Stimulated activated effector memory CD8-positive, alpha-beta T cell treated with anti-CD3 and anti-CD28 coated beads, Interleukin-12 subunit alpha, Interleukin-12 subunit beta, amount 100 ng/mL, for 72 hours (primary cell): ENCODE measurements at regions not wholly inside any gene's neighbourhood (a gene's known extent, or its start where the extent isn't known, plus 50 kb on each side); places are given as distances from the start of the nearest gene placed in this dataset.
"Not testable (repeated sequence)": the region's sequence is repeated elsewhere in the genome, so short reads cannot be mapped to it uniquely, and the experiment has no call there.

ENCODE experiments used
- ATAC-seq: fragments of 150-1000 bp; cut with Tn5 transposase; 2 replicates; pipeline ENCODE4 v1.10.0; 2021
- DNase-seq, 2 donors: peaks; one replicate each; pipeline ENCODE4 v3.0.0; 2021 to 2022; ENCODE audit warnings: low spot score in 2 of 2
- H3K27ac Mint-ChIP-seq: one replicate; pipeline ENCODE4 v1.8.0; 2022; ENCODE audit warnings: mild to moderate bottlenecking, mixed read lengths
- H3K36me3 Mint-ChIP-seq: one replicate; pipeline ENCODE4 v1.8.0; 2022; ENCODE audit warnings: mild to moderate bottlenecking, mixed read lengths
- H3K4me1 Mint-ChIP-seq: one replicate; pipeline ENCODE4 v1.8.0; 2022; ENCODE audit warnings: mixed read lengths
- H3K4me3 Mint-ChIP-seq: one replicate; pipeline ENCODE4 v1.8.0; 2022; ENCODE audit warnings: mild to moderate bottlenecking, mixed read lengths
- H3K9me3 Mint-ChIP-seq: one replicate; pipeline ENCODE4 v1.8.0; 2022; ENCODE audit warnings: mixed read lengths

- Mint-ChIP-seq H3K9me3 (no peaks in the 10 kb centered on the region), H3K4me3 (no peak overlapping the region), H3K27ac (no peak overlapping the region), H3K4me1 (no peaks in the 10 kb centered on the region), H3K36me3 (no peaks in the 10 kb centered on the region)
- ATAC-seq (no peak), DNase-seq (no peak)
Observed at GRCh38 chr12:5309654-5310053, 122.3 kb upstream of the NTF3 start.

GRCh38 chr12:5310151-5310550 is 121.8 kb upstream of the NTF3 start:
- no peak for ATAC-seq
- Mint-ChIP-seq H3K4me1 (no peaks in the 10 kb centered on the region), H3K27ac (no peak overlapping the region), H3K4me3 (no peak overlapping the region), H3K9me3 (no peaks in the 10 kb centered on the region), H3K36me3 (no peaks in the 10 kb centered on the region)
- no peak for DNase-seq

GRCh38 chr12:5317556-5317955 is 114.4 kb upstream of the NTF3 start:
- Mint-ChIP-seq H3K4me1 (no peaks in the 10 kb centered on the region), H3K36me3 (no peaks in the 10 kb centered on the region), H3K9me3 (no peaks in the 10 kb centered on the region), H3K27ac (no peak overlapping the region), H3K4me3 (no peak overlapping the region)
- ATAC-seq (no peak), DNase-seq (no peak)

GRCh38 chr12:5318874-5319273 is 113.0 kb upstream of the NTF3 start:
- Mint-ChIP-seq H3K9me3 (peaks cover 4% of the 10 kb centered on the region), H3K4me1 (no peaks in the 10 kb centered on the region), H3K36me3 (no peaks in the 10 kb centered on the region), H3K27ac (no peak overlapping the region), H3K4me3 (no peak overlapping the region)
- DNase-seq (no peak), ATAC-seq (no peak)

GRCh38 chr12:5328669-5329517 is 103.0 kb upstream of the NTF3 start:
- Mint-ChIP-seq H3K4me1 (no peaks in the 10 kb centered on the region), H3K9me3 (peaks cover 11% of the 10 kb centered on the region), H3K36me3 (no peaks in the 10 kb centered on the region), H3K4me3 (no peak overlapping the region), H3K27ac (no peak overlapping the region)
- ATAC-seq (no peak), DNase-seq (no peak)

- Mint-ChIP-seq H3K27ac (no peak overlapping the region), H3K4me1 (no peaks in the 10 kb centered on the region), H3K9me3 (no peaks in the 10 kb centered on the region), H3K4me3 (no peak overlapping the region), H3K36me3 (no peaks in the 10 kb centered on the region)
- DNase-seq (no peak), ATAC-seq (no peak)
Observed at GRCh38 chr12:5332551-5332950, 99.4 kb upstream of the NTF3 start.

GRCh38 chr12:5333096-5333495 is 98.8 kb upstream of the NTF3 start:
- no peak overlapping the region for H3K4me3 Mint-ChIP-seq
- no peaks in the 10 kb centered on the region for H3K9me3 Mint-ChIP-seq
- H3K36me3 Mint-ChIP-seq, result no peaks in the 10 kb centered on the region
- ATAC-seq (no peak), DNase-seq (no peak)
- H3K27ac Mint-ChIP-seq, result no peak overlapping the region
- no peaks in the 10 kb centered on the region for H3K4me1 Mint-ChIP-seq

GRCh38 chr12:5335069-5335468 is 96.8 kb upstream of the NTF3 start:
- no peak overlapping the region for H3K27ac Mint-ChIP-seq
- no peaks in the 10 kb centered on the region for H3K36me3 Mint-ChIP-seq

GRCh38 chr12:5341086-5341485 is 90.8 kb upstream of the NTF3 start:
- DNase-seq, H3K4me1 Mint-ChIP-seq, H3K36me3 Mint-ChIP-seq, H3K9me3 Mint-ChIP-seq, H3K4me3 Mint-ChIP-seq, ATAC-seq, H3K27ac Mint-ChIP-seq: not testable (repeated sequence)

More at GRCh38 chr12:5335069-5335468, 96.8 kb upstream of the NTF3 start:
- DNase-seq (no peak), ATAC-seq (no peak)
- no peaks in the 10 kb centered on the region for H3K4me1 Mint-ChIP-seq
- H3K9me3 Mint-ChIP-seq, result no peaks in the 10 kb centered on the region
- no peak overlapping the region for H3K4me3 Mint-ChIP-seq

GRCh38 chr12:5343711-5344110 is 88.2 kb upstream of the NTF3 start:
- Mint-ChIP-seq H3K9me3 (no peaks in the 10 kb centered on the region), H3K36me3 (no peaks in the 10 kb centered on the region), H3K4me1 (no peaks in the 10 kb centered on the region), H3K4me3 (no peak overlapping the region), H3K27ac (no peak overlapping the region)
- DNase-seq (no peak), ATAC-seq (no peak)

- Mint-ChIP-seq H3K36me3 (no peaks in the 10 kb centered on the region), H3K27ac (no peak overlapping the region), H3K9me3 (no peaks in the 10 kb centered on the region), H3K4me3 (no peak overlapping the region), H3K4me1 (no peaks in the 10 kb centered on the region)
- no peak for ATAC-seq
- no peak for DNase-seq
Observed at GRCh38 chr12:5344131-5344530, 87.8 kb upstream of the NTF3 start.

GRCh38 chr12:5345534-5345933 is 86.4 kb upstream of the NTF3 start:
- H3K4me1 Mint-ChIP-seq, result no peaks in the 10 kb centered on the region
- no peak overlapping the region for H3K27ac Mint-ChIP-seq
- no peaks in the 10 kb centered on the region for H3K36me3 Mint-ChIP-seq
- ATAC-seq (no peak), DNase-seq (no peak)
- H3K4me3 Mint-ChIP-seq, result no peak overlapping the region
- H3K9me3 Mint-ChIP-seq, result no peaks in the 10 kb centered on the region

GRCh38 chr12:5348057-5348456 is 83.9 kb upstream of the NTF3 start:
- no peak overlapping the region for H3K27ac Mint-ChIP-seq
- no peak for ATAC-seq
- H3K4me1 Mint-ChIP-seq, result no peaks in the 10 kb centered on the region
- H3K4me3 Mint-ChIP-seq, result no peak overlapping the region
- no peaks in the 10 kb centered on the region for H3K36me3 Mint-ChIP-seq
- H3K9me3 Mint-ChIP-seq, result peaks cover 7% of the 10 kb centered on the region
- DNase-seq, result no peak

GRCh38 chr12:5348491-5348890 is 83.4 kb upstream of the NTF3 start:
- DNase-seq, result no peak
- Mint-ChIP-seq H3K27ac (no peak overlapping the region), H3K9me3 (peaks cover 12% of the 10 kb centered on the region), H3K36me3 (no peaks in the 10 kb centered on the region), H3K4me1 (no peaks in the 10 kb centered on the region), H3K4me3 (no peak overlapping the region)
- ATAC-seq, result no peak

- H3K36me3 Mint-ChIP-seq, result no peaks in the 10 kb centered on the region
- H3K4me3 Mint-ChIP-seq, result no peak overlapping the region
- peaks cover 8% of the 10 kb centered on the region for H3K9me3 Mint-ChIP-seq
- H3K27ac Mint-ChIP-seq, result no peak overlapping the region
- no peak for DNase-seq
- no peaks in the 10 kb centered on the region for H3K4me1 Mint-ChIP-seq
- ATAC-seq, result no peak
Observed at GRCh38 chr12:5364036-5364770, 67.7 kb upstream of the NTF3 start.

GRCh38 chr12:5369298-5369697 is 62.6 kb upstream of the NTF3 start:
- ATAC-seq, result no peak
- Mint-ChIP-seq H3K4me3 (no peak overlapping the region), H3K36me3 (no peaks in the 10 kb centered on the region), H3K4me1 (no peaks in the 10 kb centered on the region), H3K9me3 (peaks cover 5% of the 10 kb centered on the region), H3K27ac (no peak overlapping the region)
- no peak for DNase-seq
